Activated T-helper 2 cell treated with anti-CD3 and anti-CD28 coated beads, Interferon-gamma antibody, Interleukin-2, Interleukin-4, amounts not matched to agents 10 μg/mL and 5 μg/mL and 100 μg/mL, durations not matched to agents 14 hours and 24 hours and 36 hours (primary cell): ENCODE measurements at regions not wholly inside any gene's neighbourhood (a gene's known extent, or its start where the extent isn't known, plus 50 kb on each side); places are given as distances from the start of the nearest gene placed in this dataset.

Experiments
- DNase-seq: peaks from one replicate; pipeline ENCODE4 v3.0.0; 2021; ENCODE audit warnings: low spot score
- H3K27ac Mint-ChIP-seq: one replicate; pipeline ENCODE4 v1.8.0; 2021; ENCODE audit warnings: mixed read lengths
- H3K27me3 Mint-ChIP-seq: one replicate; pipeline ENCODE4 v1.8.0; 2021; ENCODE audit warnings: low read depth, mixed read lengths
- H3K36me3 Mint-ChIP-seq: one replicate; pipeline ENCODE4 v1.8.0; 2021; ENCODE audit warnings: low read depth, mixed read lengths
- H3K4me1 Mint-ChIP-seq: one replicate; pipeline ENCODE4 v1.8.0; 2021; ENCODE audit warnings: low read depth, mixed read lengths
- H3K4me3 Mint-ChIP-seq: one replicate; pipeline ENCODE4 v1.8.0; 2021; ENCODE audit warnings: low read depth, mild to moderate bottlenecking, moderate library complexity, mixed read lengths
- H3K9me3 Mint-ChIP-seq: one replicate; pipeline ENCODE4 v1.8.0; 2021; ENCODE audit warnings: mixed read lengths
- intact Hi-C: fragments of 100-400 bp; cut with micrococcal nuclease; formaldehyde crosslinking; loops from one replicate; pipeline ENCODE4 v1.15.1; 2023

GRCh38 chr14:60563113-60563512 is 54.2 kb downstream of the SIX6 start:
- H3K4me1 Mint-ChIP-seq, result no peaks in the 10 kb centered on the region
- intact Hi-C loops, result loop anchor here (5.0 kb wide), 2 partner anchors 366 to 381 kb away; no protein-coding TSS in a partner anchor

GRCh38 chr14:60565211-60565610 is 56.3 kb downstream of the SIX6 start:
- no peak for DNase-seq
- intact Hi-C loops, result no loop called here

More at GRCh38 chr14:60563113-60563512, 54.2 kb downstream of the SIX6 start:
- Mint-ChIP-seq H3K27ac (no peak overlapping the region), H3K9me3 (no peaks in the 10 kb centered on the region), H3K36me3 (no peaks in the 10 kb centered on the region), H3K4me3 (no peak overlapping the region), H3K27me3 (peaks cover 12% of the 10 kb centered on the region)
- DNase-seq, result no peak

GRCh38 chr14:60566101-60566500 is 57.2 kb downstream of the SIX6 start:
- intact Hi-C loops, result no loop called here
- H3K4me3 Mint-ChIP-seq, result no peak overlapping the region
- H3K4me1 Mint-ChIP-seq, result no peaks in the 10 kb centered on the region
- no peak overlapping the region for H3K27ac Mint-ChIP-seq
- H3K9me3 Mint-ChIP-seq, result no peaks in the 10 kb centered on the region
- H3K27me3 Mint-ChIP-seq, result peaks cover 11% of the 10 kb centered on the region
- no peak for DNase-seq
- no peaks in the 10 kb centered on the region for H3K36me3 Mint-ChIP-seq

More at GRCh38 chr14:60565211-60565610, 56.3 kb downstream of the SIX6 start:
- H3K4me3 Mint-ChIP-seq, result no peak overlapping the region
- no peaks in the 10 kb centered on the region for H3K9me3 Mint-ChIP-seq
- H3K27ac Mint-ChIP-seq, result no peak overlapping the region
- peaks cover 12% of the 10 kb centered on the region for H3K27me3 Mint-ChIP-seq
- H3K4me1 Mint-ChIP-seq, result no peaks in the 10 kb centered on the region
- no peaks in the 10 kb centered on the region for H3K36me3 Mint-ChIP-seq

- Mint-ChIP-seq H3K4me1 (no peaks in the 10 kb centered on the region), H3K36me3 (no peaks in the 10 kb centered on the region), H3K4me3 (no peak overlapping the region), H3K9me3 (no peaks in the 10 kb centered on the region), H3K27me3 (peaks cover 18% of the 10 kb centered on the region), H3K27ac (no peak overlapping the region)
- no peak for DNase-seq
- intact Hi-C loops, result no loop called here
These were observed 65.1 kb downstream of the SIX6 start for GRCh38 chr14:60573943-60574495.

GRCh38 chr14:60575008-60575407 is 66.1 kb downstream of the SIX6 start:
- Mint-ChIP-seq H3K36me3 (no peaks in the 10 kb centered on the region), H3K4me3 (no peak overlapping the region), H3K9me3 (no peaks in the 10 kb centered on the region), H3K27ac (no peak overlapping the region), H3K27me3 (peaks cover 22% of the 10 kb centered on the region), H3K4me1 (no peaks in the 10 kb centered on the region)
- intact Hi-C loops, result no loop called here
- no peak for DNase-seq

GRCh38 chr14:60585676-60586075 is 63.6 kb downstream of the SIX1 start:
- no peaks in the 10 kb centered on the region for H3K9me3 Mint-ChIP-seq
- no peak overlapping the region for H3K4me3 Mint-ChIP-seq

GRCh38 chr14:60589442-60589841 is 59.8 kb downstream of the SIX1 start:
- DNase-seq, result no peak
- H3K9me3 Mint-ChIP-seq, result no peaks in the 10 kb centered on the region
- peaks cover 10% of the 10 kb centered on the region for H3K27me3 Mint-ChIP-seq
- intact Hi-C loops, result no loop called here
- no peaks in the 10 kb centered on the region for H3K36me3 Mint-ChIP-seq
- no peaks in the 10 kb centered on the region for H3K4me1 Mint-ChIP-seq
- no peak overlapping the region for H3K27ac Mint-ChIP-seq
- H3K4me3 Mint-ChIP-seq, result no peak overlapping the region

More at GRCh38 chr14:60585676-60586075, 63.6 kb downstream of the SIX1 start:
- no peak overlapping the region for H3K27ac Mint-ChIP-seq
- no peak for DNase-seq
- H3K27me3 Mint-ChIP-seq, result peaks cover 8% of the 10 kb centered on the region
- intact Hi-C loops, result no loop called here
- H3K36me3 Mint-ChIP-seq, result no peaks in the 10 kb centered on the region
- no peaks in the 10 kb centered on the region for H3K4me1 Mint-ChIP-seq

GRCh38 chr14:60590991-60591414 is 58.3 kb downstream of the SIX1 start:
- no peak overlapping the region for H3K27ac Mint-ChIP-seq
- H3K4me1 Mint-ChIP-seq, result no peaks in the 10 kb centered on the region
- intact Hi-C loops, result no loop called here
- no peaks in the 10 kb centered on the region for H3K9me3 Mint-ChIP-seq
- no peak overlapping the region for H3K4me3 Mint-ChIP-seq
- H3K36me3 Mint-ChIP-seq, result no peaks in the 10 kb centered on the region
- DNase-seq, result no peak
- peaks cover 9% of the 10 kb centered on the region for H3K27me3 Mint-ChIP-seq
